ENCODE measurements at regions not wholly inside any gene's neighbourhood (a gene's known extent, or its start where the extent isn't known, plus 50 kb on each side); places are given as distances from the start of the nearest gene placed in this dataset.

DNA sequence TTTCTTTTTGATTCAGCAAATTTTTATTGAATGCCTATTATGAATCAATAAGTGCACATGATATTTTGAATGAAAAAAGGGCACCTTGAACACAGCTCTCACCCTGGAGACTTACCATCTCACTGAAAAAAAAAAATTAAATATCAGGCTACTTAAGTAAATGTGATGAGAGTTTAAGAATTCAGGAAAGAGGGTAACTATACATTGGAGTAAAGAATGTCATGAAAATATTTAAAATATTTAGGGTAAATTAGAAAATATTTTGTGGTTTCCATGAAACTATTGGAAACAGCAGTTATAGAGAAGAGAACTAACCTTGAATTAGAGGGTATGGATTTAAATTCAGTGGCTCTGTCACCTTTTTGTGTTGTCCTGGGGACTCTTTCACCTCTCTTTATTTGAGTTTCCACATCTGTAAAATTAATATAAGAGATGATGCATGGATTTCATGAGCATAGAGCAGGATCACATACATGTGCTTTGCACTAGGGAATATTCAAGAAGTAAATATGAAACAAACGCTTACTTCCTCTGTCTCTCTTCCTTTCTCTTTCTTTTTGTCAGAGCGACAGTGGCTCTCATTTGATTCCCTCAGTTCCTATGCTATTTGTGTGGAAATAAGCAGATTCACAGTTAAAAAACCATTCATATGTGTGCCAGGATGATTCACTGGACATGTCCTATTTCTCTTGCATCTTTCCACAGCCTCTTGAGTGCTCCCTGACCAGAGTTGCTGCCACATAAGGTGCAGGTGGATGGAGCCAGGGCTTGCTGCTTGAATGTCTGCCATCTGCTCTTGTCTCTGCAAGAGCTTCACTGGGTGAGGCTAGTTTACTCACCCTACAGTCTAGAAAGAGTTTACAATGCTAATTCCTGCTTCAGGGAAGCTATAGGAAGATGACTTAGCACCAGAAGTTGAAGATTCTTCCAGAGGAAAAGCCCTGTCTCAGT lies 533.1 kb downstream of the ETS1 start:
- no peaks in the 10 kb centered on the region for H3K9me2 ChIP-seq (ENCODE audit: insufficient read depth, low read length)
- H3K27me3 ChIP-seq (ENCODE audit: insufficient read depth, low read depth, low read length) = no peaks in the 10 kb centered on the region
- H4K20me1 ChIP-seq (ENCODE audit: insufficient read depth) = no peaks in the 10 kb centered on the region
- no peak overlapping the region for H3K4me3 ChIP-seq (ENCODE audit: low read length)
- no peaks in the 10 kb centered on the region for H3K36me3 ChIP-seq (ENCODE audit: insufficient read depth, low read length)
- H3K27ac ChIP-seq (ENCODE audit: low read length) = no peak overlapping the region
- no peaks in the 10 kb centered on the region for H3K79me2 ChIP-seq (replicated peaks; ENCODE audit: insufficient read depth, low read length)
- H3F3A ChIP-seq (ENCODE audit: insufficient read depth, low read length, poor library complexity, severe bottlenecking) = no peaks in the 10 kb centered on the region
- H3K9me3 ChIP-seq (ENCODE audit: low read length) = no peaks in the 10 kb centered on the region
- H3K9ac ChIP-seq (ENCODE audit: low read length) = no peak overlapping the region
- H3K4me2 ChIP-seq (ENCODE audit: low read length) = no peak overlapping the region
- no peak for TF ChIP-seq SMC3 (conservative IDR thresholded peaks at IDR 0.05; ENCODE audit: poor library complexity)
- H2AFZ ChIP-seq (ENCODE audit: low read depth, low read length) = no peak overlapping the region

- no peaks in the 10 kb centered on the region for H3K9me3 ChIP-seq (ENCODE audit: low read length)
- H3F3A ChIP-seq (ENCODE audit: insufficient read depth, low read length, poor library complexity, severe bottlenecking) = no peaks in the 10 kb centered on the region
- no peaks in the 10 kb centered on the region for H4K20me1 ChIP-seq (ENCODE audit: insufficient read depth)
- H3K27ac ChIP-seq (ENCODE audit: low read length) = no peak overlapping the region
- H3K4me3 ChIP-seq (ENCODE audit: low read length) = no peak overlapping the region
- no peak overlapping the region for H3K9ac ChIP-seq (ENCODE audit: low read length)
- no peaks in the 10 kb centered on the region for H3K36me3 ChIP-seq (ENCODE audit: insufficient read depth, low read length)
- no peak overlapping the region for H3K4me2 ChIP-seq (ENCODE audit: low read length)
- H3K27me3 ChIP-seq (ENCODE audit: insufficient read depth, low read depth, low read length) = no peaks in the 10 kb centered on the region
- H3K9me2 ChIP-seq (ENCODE audit: insufficient read depth, low read length) = no peaks in the 10 kb centered on the region
- no peaks in the 10 kb centered on the region for H3K79me2 ChIP-seq (replicated peaks; ENCODE audit: insufficient read depth, low read length)
- no peak overlapping the region for H2AFZ ChIP-seq (ENCODE audit: low read depth, low read length)
- no peak for TF ChIP-seq EZH2 (IDR thresholded peaks at IDR 0.05; ENCODE audit: borderline replicate concordance, insufficient read depth, low read length, poor library complexity, severe bottlenecking)
- TF ChIP-seq EP300 (conservative IDR thresholded peaks at IDR 0.05; ENCODE audit: poor library complexity, severe bottlenecking) = no peak
- no peak for TF ChIP-seq POLR2AphosphoS5 (IDR thresholded peaks at IDR 0.05)
- TF ChIP-seq SMC3 (conservative IDR thresholded peaks at IDR 0.05; ENCODE audit: poor library complexity) = no peak
- TF ChIP-seq, protein P1, sequence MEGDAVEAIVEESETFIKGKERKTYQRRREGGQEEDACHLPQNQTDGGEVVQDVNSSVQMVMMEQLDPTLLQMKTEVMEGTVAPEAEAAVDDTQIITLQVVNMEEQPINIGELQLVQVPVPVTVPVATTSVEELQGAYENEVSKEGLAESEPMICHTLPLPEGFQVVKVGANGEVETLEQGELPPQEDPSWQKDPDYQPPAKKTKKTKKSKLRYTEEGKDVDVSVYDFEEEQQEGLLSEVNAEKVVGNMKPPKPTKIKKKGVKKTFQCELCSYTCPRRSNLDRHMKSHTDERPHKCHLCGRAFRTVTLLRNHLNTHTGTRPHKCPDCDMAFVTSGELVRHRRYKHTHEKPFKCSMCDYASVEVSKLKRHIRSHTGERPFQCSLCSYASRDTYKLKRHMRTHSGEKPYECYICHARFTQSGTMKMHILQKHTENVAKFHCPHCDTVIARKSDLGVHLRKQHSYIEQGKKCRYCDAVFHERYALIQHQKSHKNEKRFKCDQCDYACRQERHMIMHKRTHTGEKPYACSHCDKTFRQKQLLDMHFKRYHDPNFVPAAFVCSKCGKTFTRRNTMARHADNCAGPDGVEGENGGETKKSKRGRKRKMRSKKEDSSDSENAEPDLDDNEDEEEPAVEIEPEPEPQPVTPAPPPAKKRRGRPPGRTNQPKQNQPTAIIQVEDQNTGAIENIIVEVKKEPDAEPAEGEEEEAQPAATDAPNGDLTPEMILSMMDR (IDR thresholded peaks at IDR 0.05; ENCODE audit: poor library complexity, severe bottlenecking) = no peak
- TF ChIP-seq TAF1 (IDR thresholded peaks at IDR 0.05; ENCODE audit: low read depth) = no peak
These were observed 534.3 kb downstream of the ETS1 start for GRCh38 chr11:128052912-128053641.

- Histone ChIP-seq H3K4me2 (ENCODE audit: low read length) (no peak overlapping the region), H3K9me3 (ENCODE audit: low read length) (no peaks in the 10 kb centered on the region)
- no peak for TF ChIP-seq REST (IDR thresholded peaks at IDR 0.05; ENCODE audit: borderline replicate concordance)
- TF ChIP-seq RAD21 (conservative IDR thresholded peaks at IDR 0.05) = no peak
- TF ChIP-seq MXI1 (conservative IDR thresholded peaks at IDR 0.05; ENCODE audit: poor library complexity, severe bottlenecking) = no peak
- TF ChIP-seq POLR2AphosphoS5 (IDR thresholded peaks at IDR 0.05) = no peak
- TF ChIP-seq, protein P1 (IDR thresholded peaks at IDR 0.05; ENCODE audit: poor library complexity, severe bottlenecking) = no peak
- TF ChIP-seq TAF1 (IDR thresholded peaks at IDR 0.05; ENCODE audit: low read depth) = no peak
- TF ChIP-seq SMC3 (conservative IDR thresholded peaks at IDR 0.05; ENCODE audit: poor library complexity) = no peak
- no peak for TF ChIP-seq EZH2 (IDR thresholded peaks at IDR 0.05; ENCODE audit: borderline replicate concordance, insufficient read depth, low read length, poor library complexity, severe bottlenecking)
- no peak for TF ChIP-seq EP300 (conservative IDR thresholded peaks at IDR 0.05; ENCODE audit: poor library complexity, severe bottlenecking)
These were observed 539.2 kb downstream of the ETS1 start for GRCh38 chr11:128048121-128048520.

More at GRCh38 chr11:128048121-128048520, 539.2 kb downstream of the ETS1 start:
- Histone ChIP-seq H3F3A (ENCODE audit: insufficient read depth, low read length, poor library complexity, severe bottlenecking) (no peaks in the 10 kb centered on the region), H3K36me3 (ENCODE audit: insufficient read depth, low read length) (no peaks in the 10 kb centered on the region), H2AFZ (ENCODE audit: low read depth, low read length) (no peak overlapping the region), H3K9ac (ENCODE audit: low read length) (no peak overlapping the region), H3K27me3 (ENCODE audit: insufficient read depth, low read depth, low read length) (no peaks in the 10 kb centered on the region), H3K27ac (ENCODE audit: low read length) (no peak overlapping the region), H3K9me2 (ENCODE audit: insufficient read depth, low read length) (no peaks in the 10 kb centered on the region), H3K4me3 (ENCODE audit: low read length) (no peak overlapping the region), H4K20me1 (ENCODE audit: insufficient read depth) (no peaks in the 10 kb centered on the region), H3K79me2 (replicated peaks; ENCODE audit: insufficient read depth, low read length) (no peaks in the 10 kb centered on the region)
